WI38 (cell line): ENCODE measurements at regions not wholly inside any gene's neighbourhood (a gene's known extent, or its start where the extent isn't known, plus 50 kb on each side); places are given as distances from the start of the nearest gene placed in this dataset.

Experiments used
- H3K4me3 ChIP-seq: 2 replicates; pipeline ENCODE4 v1.5.1; 2011; ENCODE audit warnings: low read depth, mild to moderate bottlenecking, control low read depth, low read length
- TF ChIP-seq, protein P1 (sequence below): IDR thresholded peaks from 2 replicates; pipeline ENCODE4 v1.5.1; 2012; ENCODE audit warnings: low read depth, mild to moderate bottlenecking, control low read depth, low read length

DNA sequence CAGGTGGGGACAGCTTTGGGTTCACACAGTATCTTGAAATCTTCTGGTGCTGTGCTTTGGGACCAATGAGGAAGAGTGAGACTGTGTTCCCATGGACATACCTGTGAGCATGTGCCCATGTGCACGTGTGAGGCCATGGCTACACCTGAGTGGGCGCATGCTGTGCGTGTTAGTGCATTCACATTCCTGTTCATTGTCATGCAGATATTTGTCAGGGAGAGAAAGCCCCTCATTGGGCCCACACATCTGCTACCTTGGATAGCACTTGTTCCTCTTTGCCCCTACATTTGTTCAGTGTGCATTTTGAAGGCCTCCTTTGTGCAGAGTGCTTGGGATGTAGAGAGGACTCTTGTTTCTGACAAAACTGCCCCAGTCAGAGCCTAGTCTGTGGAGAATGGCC, 154.3 kb upstream of the E2F8 start:
- TF ChIP-seq, protein P1, sequence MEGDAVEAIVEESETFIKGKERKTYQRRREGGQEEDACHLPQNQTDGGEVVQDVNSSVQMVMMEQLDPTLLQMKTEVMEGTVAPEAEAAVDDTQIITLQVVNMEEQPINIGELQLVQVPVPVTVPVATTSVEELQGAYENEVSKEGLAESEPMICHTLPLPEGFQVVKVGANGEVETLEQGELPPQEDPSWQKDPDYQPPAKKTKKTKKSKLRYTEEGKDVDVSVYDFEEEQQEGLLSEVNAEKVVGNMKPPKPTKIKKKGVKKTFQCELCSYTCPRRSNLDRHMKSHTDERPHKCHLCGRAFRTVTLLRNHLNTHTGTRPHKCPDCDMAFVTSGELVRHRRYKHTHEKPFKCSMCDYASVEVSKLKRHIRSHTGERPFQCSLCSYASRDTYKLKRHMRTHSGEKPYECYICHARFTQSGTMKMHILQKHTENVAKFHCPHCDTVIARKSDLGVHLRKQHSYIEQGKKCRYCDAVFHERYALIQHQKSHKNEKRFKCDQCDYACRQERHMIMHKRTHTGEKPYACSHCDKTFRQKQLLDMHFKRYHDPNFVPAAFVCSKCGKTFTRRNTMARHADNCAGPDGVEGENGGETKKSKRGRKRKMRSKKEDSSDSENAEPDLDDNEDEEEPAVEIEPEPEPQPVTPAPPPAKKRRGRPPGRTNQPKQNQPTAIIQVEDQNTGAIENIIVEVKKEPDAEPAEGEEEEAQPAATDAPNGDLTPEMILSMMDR = no peak
- no peak overlapping the region for H3K4me3 ChIP-seq

DNA sequence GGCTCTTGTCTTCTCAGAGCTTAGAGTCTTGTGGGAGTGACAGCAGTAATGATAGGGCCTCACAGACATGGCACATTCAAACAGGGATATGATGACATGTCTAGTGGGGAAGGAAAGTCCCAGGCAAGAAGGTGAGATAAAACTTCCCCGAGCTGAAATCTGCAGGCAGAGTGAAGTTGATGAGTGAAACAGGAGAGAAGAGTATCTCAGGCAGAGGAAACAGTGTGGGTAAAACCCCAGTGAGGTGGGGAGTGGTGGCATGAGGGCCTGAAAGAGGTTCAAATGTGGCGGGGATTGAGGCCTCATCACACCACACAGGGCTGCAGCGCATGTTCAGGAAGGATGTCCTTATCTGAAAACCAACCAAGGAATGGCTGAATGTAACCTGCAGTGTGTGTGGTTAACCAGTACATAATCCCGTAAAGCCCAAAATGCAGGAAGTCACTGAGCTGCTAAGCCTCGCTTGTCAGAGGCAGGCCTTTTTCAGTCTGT, 153.8 kb upstream of the E2F8 start:
- TF ChIP-seq, protein P1 = no peak
- no peak overlapping the region for H3K4me3 ChIP-seq

DNA sequence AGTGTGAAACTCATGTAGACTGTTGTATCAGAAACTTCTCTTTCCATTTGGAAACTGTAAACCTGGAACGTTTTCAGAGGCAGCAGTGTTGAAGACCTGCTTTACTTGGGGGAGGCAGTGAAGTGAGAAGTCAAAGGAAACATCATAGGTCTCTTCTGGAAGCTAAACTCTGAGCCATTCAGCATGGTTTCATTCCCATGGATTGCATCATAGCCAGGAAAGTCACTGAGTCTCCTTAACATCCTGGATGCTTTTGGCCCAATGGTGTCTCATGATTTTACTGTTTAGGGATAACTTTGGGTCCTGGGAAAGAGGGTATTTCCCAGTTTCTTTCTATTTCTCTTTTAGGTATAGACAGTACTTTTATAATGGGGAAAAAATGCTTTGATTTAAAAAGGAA, 153.2 kb upstream of the E2F8 start:
- TF ChIP-seq, protein P1 = no peak
- H3K4me3 ChIP-seq = no peak overlapping the region

DNA sequence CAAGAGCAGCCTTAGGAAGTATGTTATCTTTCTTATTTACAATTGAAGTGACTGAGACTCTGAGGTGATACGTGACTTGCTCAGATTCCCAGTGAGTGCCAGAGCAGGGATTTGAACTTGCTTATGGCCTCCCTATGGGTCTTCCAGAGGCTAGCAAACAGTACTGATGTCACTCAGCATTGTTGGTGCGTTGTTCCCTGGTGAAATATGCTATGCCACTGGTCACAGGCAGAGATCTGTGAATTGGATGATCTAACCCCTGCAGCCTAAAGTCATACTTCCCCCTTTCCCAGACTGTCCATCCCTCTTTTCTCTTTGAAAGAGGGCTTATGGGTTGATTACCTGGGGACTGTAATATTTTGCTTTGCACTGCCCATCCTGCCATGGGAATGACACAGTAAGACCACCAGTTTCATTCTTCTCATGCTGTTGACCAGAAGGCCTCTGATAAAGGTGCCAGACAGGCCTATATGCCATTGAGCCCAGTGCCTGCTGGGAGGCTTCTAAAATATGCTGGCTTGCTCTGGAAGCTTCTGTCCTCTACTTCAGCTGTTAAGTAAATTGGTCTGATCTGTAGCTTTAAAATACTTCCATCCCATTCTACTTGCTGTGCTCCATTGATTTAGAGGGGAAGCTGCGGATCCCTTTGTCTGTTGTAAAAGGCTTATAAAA, 152.2 kb upstream of the E2F8 start:
- TF ChIP-seq, protein P1 = no peak
- H3K4me3 ChIP-seq = no peak overlapping the region

DNA sequence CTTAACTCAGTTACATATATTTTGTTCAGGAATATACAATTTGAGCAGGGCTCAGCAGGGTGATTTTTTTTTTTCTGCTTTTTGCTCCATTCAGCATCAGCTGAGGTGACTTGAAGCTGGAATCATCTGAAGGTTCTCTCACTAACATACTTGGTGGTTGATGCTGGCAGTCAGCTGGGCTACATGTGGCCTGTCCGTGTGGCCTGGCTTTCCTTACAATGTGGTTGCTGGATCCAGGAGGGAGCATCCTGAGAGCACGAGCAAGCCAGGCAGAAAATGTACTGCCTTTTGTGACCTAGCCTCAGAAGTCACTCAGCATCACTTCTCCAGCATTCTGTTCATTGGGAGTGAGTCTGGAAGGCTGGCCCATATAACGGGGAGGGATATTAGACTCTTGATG, 151.6 kb upstream of the E2F8 start:
- H3K4me3 ChIP-seq = no peak overlapping the region
- TF ChIP-seq, protein P1 = no peak

DNA sequence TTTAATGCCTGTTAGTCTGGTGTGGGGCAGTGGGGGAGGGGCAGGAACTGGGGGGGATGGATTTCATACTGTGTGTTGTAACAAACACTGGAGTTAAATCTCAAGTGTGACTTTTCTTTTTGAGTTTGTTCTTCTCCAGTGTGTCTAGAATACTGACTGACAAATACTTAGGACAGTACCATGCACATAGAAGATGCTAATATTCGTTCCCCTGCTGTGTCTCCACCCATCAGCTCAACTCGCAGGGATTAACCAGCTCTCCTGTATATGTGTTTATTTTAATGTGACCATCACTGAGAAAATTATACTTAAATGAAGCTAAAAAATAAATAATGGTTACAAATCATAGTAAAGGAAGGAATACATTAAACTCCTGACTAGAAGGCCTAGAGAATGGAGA, 150.9 kb upstream of the E2F8 start:
- no peak overlapping the region for H3K4me3 ChIP-seq
- TF ChIP-seq, protein P1 = no peak

DNA sequence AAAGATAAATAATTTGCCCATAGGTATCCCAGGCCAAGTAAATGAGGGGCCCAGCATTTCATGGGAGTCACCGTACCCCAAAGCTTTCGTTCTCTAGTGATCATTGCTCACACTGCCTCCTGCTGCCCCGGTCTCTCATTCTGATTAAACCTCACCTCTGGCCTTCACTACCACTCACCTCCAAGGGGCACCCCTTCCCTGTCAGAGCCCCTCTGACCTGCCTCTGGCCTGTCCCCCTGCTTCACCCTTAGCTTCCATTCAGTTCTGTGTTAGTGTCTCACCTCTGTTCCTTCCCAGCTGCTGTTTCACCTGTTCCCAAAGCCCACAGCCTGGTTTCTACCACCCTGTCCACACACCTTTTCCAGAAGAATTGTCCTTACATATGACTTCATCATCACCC, 150.3 kb upstream of the E2F8 start:
- TF ChIP-seq, protein P1 = no peak
- no peak overlapping the region for H3K4me3 ChIP-seq
